Erythroblast (primary cell): ENCODE measurements at regions not wholly inside any gene's neighbourhood (a gene's known extent, or its start where the extent isn't known, plus 50 kb on each side); places are given as distances from the start of the nearest gene placed in this dataset.

Experiments used
- GATA1 ChIP-seq: IDR thresholded peaks from 2 replicates; pipeline ENCODE4 v1.6.1; 2011; ENCODE audit warnings: low read depth, mild to moderate bottlenecking, control low read depth, low read length, moderate library complexity
- POLR2A ChIP-seq: IDR thresholded peaks from 2 replicates; pipeline ENCODE4 v1.6.1; 2011; ENCODE audit warnings: mild to moderate bottlenecking, low read length

- TF ChIP-seq POLR2A (no peak), GATA1 (no peak)
Measured at GRCh38 chr2:240252872-240253511, 112.5 kb upstream of the OTOS start.
